Stimulated activated CD8-positive, alpha-beta memory T cell treated with anti-CD3 and anti-CD28 coated beads, Interleukin-15, amount 100 ng/mL, for 48 hours (primary cell): ENCODE measurements at regions not wholly inside any gene's neighbourhood (a gene's known extent, or its start where the extent isn't known, plus 50 kb on each side); places are given as distances from the start of the nearest gene placed in this dataset.

Source experiments
- DNase-seq, 2 donors: peaks; one replicate each; pipeline ENCODE4 v3.0.0-alpha.2; 2020; ENCODE audit warnings: low read depth in 2 of 2

- no peak for DNase-seq
Observed at GRCh38 chr3:103342205-103342731, 907.5 kb downstream of the ZPLD1 start.

- DNase-seq = no peak
Observed at GRCh38 chr3:103349760-103350159, 914.9 kb downstream of the ZPLD1 start.

GRCh38 chr3:103365467-103365866 is 930.7 kb downstream of the ZPLD1 start:
- no peak for DNase-seq

DNA sequence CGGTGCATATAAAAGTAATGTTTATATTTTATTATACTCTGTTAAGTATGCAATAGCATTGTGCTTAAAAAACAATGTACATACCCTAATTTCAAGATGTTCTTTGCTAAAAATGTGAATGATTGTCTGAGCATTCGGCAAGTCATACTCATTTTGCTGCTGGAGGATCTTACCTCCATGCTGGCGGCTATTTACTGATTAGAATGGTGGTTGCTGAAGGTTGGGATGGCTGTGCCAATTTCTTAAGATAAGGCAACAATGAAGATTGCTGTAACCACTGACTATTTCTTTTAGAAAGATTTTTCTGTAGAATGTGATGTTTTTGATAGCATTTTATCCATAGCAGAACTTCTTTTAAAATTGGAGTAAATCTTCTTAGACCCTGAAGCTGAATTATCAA is 932.7 kb downstream of the ZPLD1 start:
- DNase-seq = no peak

- no peak for DNase-seq
Observed at GRCh38 chr3:103371411-103371810, 936.6 kb downstream of the ZPLD1 start.

- no peak for DNase-seq
Observed at GRCh38 chr3:103372031-103372430, 937.2 kb downstream of the ZPLD1 start.

- no peak for DNase-seq
Observed at GRCh38 chr3:103380391-103380790, 945.6 kb downstream of the ZPLD1 start.

DNA sequence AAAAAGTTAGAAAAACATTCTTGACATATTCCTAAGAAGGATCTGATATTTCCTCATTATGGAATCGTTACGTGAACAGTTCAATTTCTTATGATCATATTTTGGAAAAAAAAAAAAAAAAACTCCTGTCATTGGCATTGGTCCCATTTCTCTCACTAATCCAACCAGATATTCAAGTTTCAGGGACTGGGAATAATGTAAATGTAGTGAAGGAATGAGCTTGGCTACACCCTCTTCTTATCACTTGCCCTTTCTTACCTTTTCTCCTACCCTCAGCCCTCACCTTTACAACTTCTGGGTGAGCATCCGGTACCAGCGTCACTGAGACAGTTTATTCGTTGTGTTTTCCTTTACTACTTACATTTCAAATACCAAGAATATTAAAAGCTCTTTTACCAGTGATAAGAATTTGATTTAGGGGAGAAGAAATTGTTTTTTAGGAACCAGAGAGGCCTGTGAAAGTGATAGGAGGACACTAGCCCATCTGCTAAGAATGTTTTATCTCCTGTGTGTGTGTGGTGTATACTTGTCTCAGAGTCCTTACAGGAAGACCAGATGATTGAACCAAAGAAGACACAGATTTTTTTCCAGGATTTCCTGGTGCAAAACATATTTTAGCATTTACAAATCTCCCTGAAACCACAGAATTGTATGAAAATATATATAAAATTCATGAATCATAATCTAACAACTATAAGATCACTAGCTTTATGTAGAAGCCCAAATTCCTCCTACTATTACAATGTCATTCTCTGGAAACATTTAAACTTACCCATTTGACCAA is 946.7 kb downstream of the ZPLD1 start:
- no peak for DNase-seq

- DNase-seq = no peak
Observed at GRCh38 chr3:103385961-103386656, 951.3 kb downstream of the ZPLD1 start.

DNA sequence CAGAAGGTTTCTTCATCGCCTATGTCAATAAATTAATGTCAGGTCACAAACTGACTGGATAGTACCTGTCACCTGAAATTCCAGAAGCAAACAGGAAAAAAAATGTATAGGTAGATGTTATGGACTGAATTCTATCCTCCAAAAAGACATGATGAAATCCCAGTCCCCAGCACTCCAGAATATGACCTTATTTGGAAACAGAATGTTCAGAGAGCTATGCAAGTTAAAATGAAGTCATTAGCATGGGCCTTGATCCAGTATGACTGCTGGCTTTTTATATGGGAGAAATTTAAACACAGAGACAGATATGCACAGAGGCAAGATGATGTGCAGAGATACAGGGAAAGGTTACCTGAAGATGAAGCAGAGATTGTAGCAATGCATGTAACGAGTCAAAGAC is 953.4 kb downstream of the ZPLD1 start:
- DNase-seq = no peak

DNA sequence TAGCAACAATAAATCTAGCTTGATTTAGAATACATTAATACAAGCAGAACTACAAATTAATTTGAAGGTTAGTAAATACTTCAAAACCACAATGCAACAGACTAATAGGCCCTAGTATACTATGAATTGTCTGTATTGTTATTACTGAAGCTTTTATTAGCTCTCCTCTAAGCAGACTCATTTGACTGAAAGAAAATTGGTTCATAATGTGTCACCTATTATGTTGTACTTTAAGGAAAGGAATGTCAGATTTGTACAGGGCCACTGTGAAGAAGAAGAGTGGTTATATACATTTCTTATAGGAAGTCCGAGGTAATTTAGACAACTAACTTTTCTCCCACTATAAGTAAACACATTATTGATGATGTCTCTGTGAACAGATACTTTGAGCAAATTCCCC is 954.5 kb downstream of the ZPLD1 start:
- DNase-seq = no peak

- no peak for DNase-seq
Observed at GRCh38 chr3:103393395-103394186, 958.8 kb downstream of the ZPLD1 start.

GRCh38 chr3:103403191-103403590 is 968.4 kb downstream of the ZPLD1 start:
- no peak for DNase-seq

DNA sequence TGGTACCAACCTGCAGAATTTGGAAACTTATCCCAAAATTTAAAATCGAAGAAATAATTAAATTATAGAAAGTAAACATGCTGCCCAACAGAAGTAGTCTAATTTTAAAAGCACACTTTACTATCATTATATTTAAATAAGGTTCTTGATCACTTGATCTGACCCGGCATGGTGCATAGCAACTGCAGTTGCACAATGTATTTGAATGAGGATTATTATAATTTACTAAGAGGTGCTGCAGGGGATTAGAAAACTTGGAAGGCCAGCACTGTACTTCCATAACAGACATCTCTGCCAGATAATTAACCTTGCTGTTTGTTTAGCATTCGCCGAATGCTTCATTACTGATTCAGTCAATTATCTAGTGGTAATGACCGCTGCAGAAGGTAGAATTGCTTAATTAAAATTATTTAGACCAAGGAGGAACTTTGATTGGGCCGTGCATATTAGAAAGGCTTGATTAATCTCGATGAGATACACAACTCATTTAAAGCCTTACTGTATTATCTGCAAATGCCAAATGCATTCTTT is 971.6 kb downstream of the ZPLD1 start:
- DNase-seq = no peak

DNA sequence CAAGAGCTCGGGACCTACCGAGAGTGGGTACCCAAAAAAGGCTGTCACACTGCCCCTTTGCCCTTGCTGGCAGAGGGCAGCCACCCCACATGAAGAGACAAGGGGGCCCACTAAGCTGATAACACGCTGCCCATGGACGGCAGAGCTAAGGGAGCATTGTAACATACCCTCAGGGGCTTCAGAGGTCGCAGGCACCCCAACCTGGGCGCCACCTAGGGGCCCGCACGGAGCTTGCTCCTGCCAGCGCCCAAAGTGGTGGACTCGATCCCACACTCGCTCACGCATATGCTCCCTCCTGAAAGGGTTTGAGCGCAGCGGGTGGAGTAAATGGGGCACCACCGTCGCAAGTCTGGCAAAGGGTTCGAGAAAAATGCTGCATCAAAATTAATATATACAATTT is 975.4 kb downstream of the ZPLD1 start:
- DNase-seq = no peak

DNA sequence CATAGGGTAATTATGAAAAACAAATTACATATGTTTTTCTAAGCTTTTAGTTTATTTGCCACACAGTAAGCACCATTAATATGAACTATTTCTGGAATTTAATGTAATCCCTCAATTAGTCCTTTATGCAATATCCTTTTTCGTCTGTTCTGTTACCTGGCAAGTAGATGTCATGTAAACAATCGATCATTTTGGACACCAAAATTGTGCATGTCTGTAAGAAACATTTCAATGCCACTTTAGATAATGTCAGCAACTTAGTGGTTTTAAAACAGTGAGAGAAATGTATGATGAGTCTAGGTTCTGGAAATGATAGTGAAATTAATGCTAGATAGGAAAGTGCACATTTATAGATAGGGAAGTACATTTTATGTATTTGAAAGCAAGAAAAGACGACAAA is 986.6 kb downstream of the ZPLD1 start:
- DNase-seq = no peak

DNA sequence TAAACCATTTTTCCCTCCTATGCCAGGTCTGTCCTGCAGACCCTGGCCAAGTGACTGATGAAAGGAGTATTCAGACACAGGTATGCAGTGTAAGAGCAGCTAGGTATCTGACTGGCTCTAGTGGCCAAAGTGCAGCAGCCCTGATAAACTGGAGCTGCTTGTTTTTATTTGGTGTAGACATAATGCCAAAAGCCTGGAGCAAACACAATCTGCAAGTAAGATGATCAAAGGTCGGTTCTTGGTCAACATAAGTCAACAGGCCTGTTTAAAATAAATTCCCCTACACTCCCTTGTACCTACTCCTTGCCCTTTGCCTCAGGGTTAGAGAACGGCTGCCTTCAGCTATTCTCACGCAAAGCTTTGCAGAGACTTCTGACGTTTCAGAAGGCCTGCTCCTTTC is 1003.1 kb downstream of the ZPLD1 start:
- DNase-seq = no peak

GRCh38 chr3:103440539-103441203 is 1005.9 kb downstream of the ZPLD1 start:
- DNase-seq = no peak

GRCh38 chr3:103446953-103447629 is 1012.3 kb downstream of the ZPLD1 start:
- DNase-seq = no peak

DNA sequence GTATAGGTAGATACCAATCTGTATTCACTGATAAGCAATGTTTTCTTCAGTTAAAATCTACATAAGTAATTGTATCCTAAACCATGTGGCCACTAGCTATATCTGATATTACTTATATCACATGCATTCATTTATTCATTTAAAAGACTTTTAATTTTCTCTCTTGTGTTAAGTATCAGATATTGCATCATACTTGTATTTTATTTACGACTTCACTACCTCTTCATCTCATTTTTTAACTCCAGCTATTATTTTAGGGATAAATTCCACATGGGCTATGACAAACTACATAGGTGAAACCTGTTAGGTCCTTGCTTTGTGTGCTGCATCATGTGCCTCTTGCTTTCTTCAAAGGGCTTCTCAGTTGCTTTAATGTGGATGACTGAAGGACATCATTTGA is 1018.3 kb downstream of the ZPLD1 start:
- no peak for DNase-seq

DNA sequence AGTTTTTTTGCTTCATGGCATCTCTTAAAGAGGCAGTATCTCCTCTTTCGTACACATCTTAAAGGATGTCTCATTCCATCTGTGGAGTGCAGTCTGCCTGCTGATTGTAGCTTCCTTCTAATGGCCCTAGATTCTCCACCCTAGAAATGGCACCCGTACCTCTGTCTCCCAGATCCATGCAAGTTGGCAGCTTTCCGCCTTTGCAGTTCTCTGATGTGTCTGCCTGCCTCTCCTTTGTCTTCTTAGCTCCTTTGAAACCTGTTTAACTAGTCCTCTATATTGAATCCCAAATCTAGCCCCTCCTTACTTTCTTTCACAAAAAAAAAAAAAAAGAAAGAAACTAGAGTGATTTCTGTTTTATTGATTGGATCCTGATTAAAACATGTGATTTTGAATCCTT is 1025.0 kb downstream of the ZPLD1 start:
- DNase-seq = no peak
